A172 (cell line): ENCODE measurements at regions not wholly inside any gene's neighbourhood (a gene's known extent, or its start where the extent isn't known, plus 50 kb on each side); places are given as distances from the start of the nearest gene placed in this dataset.
"Not testable (repeated sequence)": the region's sequence is repeated elsewhere in the genome, so short reads cannot be mapped to it uniquely, and the experiment has no call there.

Experiments used
- DNase-seq: peaks from one replicate; pipeline ENCODE4 v3.0.0-alpha.2; 2015; ENCODE audit warnings: low spot score

GRCh38 chr6:90463359-90463758 is 123.5 kb downstream of the MAP3K7 start:
- DNase-seq, result no peak

DNA sequence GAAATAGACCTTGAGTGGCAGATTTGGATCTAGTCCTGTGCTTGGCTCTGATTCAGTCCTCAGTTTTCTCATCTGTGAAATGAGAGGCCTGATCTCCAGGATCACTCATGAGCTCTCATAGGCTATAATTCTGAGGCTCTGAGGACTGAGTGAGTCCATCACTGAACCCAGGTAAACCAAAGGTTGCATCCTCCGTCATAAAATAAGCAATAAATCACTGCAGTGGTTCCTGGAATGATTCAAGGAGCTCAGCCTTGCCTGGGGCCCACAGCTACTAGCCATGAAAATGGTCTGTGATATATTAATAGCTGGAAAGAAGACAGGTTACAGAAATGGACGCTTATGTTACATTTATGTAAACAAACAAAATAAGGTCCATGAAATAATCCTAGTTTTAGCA is 124.8 kb downstream of the MAP3K7 start:
- no peak for DNase-seq

GRCh38 chr6:90461383-90461782 is 125.5 kb downstream of the MAP3K7 start:
- DNase-seq, result no peak

GRCh38 chr6:90460051-90460450 is 126.8 kb downstream of the MAP3K7 start:
- no peak for DNase-seq

DNA sequence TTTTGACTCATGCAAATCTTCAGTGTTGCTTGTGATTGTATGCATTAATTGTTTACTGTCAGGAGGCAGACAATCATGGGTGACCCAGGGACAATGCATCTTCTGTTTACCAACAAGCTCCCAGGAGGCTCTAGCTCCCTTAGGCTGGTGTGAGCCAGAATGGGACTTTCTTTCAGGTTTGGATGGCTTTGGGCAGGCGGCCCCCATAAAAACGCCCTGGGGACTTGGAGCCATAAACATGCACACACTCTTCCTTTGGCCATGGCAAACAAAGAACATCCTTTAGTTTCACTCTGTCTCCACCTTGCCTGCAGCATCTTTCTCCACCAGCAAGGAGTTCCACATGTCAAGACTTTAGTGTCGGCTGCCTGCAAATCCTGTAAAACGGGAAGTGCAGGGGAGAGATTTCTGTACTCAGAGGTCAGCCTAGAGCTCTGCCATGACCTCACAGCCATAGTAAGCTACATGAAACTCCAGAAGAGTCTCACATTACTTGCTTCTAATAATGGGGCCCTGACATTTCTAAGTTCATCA is 127.6 kb downstream of the MAP3K7 start:
- DNase-seq, result no peak

GRCh38 chr6:90458353-90459224 is 128.3 kb downstream of the MAP3K7 start:
- no peak for DNase-seq

DNA sequence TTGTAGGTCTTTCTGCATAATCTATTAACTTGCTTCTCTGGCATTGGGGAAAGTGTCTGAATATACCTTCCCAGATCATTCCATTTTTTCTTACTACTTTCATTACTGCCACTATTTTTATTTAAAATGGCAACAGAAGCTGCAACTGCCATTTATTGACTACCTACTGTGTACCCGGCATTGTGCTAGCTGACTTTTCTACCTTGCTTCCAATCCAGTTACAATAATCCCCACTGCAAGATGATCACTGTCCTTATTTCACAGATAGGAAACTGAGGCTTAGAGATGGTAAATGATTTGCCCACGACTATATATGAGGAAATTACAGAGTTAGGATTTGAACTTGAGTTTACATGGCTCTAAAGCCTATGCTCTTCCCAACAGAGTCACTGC is 129.0 kb downstream of the MAP3K7 start:
- no peak for DNase-seq

DNA sequence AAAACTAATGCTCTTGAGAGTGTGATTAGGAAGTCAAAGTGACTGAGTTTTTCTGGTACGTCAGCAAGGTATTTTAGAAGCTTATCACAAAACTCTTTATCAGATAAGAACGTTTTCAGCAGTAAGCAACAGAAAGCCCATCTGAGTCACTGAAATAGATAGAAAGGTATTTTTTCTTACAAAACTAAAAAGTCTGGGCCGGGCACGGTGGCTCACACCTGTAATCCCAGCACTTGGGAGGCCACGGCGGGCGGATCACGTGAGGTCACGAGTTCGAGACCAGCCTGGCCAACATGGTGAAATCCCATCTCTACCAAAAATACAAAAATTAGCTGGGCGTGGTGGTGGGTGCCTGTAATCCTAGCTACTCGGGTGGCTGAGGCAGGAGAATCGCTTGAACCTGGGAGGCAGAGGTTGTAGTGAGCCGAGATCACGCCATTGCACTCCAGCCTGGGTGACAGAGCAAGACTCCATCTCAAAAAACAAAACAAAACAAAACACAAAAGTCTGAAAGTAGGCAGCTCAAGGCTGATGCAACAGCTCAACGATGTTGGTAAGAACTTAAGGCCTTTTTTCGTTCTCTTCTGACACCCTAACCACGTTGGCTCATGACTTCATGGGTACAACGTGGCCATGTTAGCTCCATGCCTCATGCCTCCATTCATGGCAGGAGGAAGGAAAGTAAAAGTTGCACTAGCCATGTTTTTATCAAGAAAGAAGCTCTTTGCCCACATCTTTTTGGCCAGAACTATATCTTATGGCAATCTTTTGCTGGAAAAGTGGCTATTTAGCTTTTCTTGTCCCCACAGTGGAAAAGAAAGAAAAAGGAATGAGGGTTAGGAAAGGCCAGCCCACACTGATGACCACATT is 129.6 kb downstream of the MAP3K7 start:
- not testable (repeated sequence) for DNase-seq

DNA sequence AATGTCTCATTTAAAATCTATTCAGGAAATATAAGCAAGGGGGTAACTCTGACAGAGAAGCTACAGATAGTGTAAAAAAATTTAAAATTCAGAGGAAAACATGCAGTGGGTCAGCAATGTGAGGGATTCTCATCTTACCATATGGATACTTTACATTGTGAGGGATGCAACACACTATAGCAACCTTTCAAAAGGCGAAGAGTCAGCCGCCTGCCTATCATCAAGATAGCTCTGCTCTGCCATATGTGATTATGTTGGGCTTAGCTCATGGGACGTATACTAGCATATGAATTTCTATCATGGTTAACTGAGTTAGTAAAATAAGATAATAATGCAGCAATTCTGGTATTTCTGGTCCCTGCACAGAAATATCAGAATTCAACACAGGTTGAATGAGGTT is 130.9 kb downstream of the MAP3K7 start:
- no peak for DNase-seq

GRCh38 chr6:90454836-90455427 is 131.9 kb downstream of the MAP3K7 start:
- DNase-seq, result no peak

DNA sequence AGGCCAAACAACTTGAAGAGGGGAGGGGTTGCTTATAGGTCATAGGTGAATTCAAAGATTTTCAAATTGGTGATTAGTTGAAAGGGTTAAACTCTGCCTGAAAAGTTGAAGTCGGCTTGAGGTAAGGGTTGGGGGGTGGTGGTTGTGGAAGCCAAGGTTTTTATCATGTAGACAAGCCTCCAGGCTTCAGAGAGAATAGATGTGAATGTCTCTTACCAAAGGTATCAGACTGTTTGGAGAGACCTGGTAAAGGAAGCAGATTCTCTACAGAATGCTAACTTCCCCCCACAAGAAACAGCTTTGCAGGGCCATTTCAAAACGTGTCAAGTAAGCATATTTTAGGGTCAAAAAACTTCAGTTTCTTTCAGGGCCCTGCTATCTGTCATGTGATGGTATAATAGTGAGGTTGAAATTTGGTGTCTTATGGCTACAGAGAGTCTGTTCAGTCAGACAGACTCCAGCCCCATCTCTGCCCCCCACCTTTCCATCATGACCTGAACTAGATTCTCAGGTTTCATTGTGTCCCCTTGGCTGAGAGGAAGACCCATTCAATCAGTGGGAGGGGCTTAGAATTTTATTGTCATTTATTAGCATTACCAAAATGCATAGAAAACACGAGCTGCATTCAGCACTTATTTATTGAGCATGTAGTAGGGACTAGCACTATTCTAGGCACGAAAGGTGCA is 136.5 kb downstream of the MAP3K7 start:
- DNase-seq, result no peak

GRCh38 chr6:90449311-90449710 is 137.6 kb downstream of the MAP3K7 start:
- DNase-seq, result no peak

DNA sequence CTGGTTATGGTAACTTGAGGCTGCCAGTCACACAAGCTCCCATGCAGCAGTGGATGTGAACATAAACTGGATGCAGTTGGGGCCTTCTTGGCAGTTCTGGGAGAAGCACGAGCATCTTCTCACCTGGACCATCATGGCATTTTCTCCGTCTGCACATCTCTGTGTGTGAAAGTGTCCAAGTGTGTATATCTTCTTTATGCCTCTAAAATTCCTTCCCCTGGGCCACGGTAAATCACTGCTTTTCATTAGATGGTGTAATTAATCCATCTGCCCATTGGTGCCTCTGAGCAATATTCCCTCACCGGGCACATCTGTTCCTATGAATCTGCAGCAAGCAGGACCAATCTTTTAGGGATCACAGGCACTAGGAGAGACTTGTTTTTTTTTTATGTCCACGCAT is 138.0 kb downstream of the MAP3K7 start:
- DNase-seq, result no peak

GRCh38 chr6:90446164-90446563 is 140.7 kb downstream of the MAP3K7 start:
- no peak for DNase-seq

- no peak for DNase-seq
Measured at GRCh38 chr6:90445533-90446108, 141.3 kb downstream of the MAP3K7 start.

GRCh38 chr6:90444160-90444714 is 142.6 kb downstream of the MAP3K7 start:
- no peak for DNase-seq

- no peak for DNase-seq
Measured at GRCh38 chr6:90442366-90442765, 144.5 kb downstream of the MAP3K7 start.

- DNase-seq, result no peak
Measured at GRCh38 chr6:90440586-90441283, 144.1 kb upstream of the BACH2 start.

GRCh38 chr6:90439586-90439985 is 142.9 kb upstream of the BACH2 start:
- no peak for DNase-seq

DNA sequence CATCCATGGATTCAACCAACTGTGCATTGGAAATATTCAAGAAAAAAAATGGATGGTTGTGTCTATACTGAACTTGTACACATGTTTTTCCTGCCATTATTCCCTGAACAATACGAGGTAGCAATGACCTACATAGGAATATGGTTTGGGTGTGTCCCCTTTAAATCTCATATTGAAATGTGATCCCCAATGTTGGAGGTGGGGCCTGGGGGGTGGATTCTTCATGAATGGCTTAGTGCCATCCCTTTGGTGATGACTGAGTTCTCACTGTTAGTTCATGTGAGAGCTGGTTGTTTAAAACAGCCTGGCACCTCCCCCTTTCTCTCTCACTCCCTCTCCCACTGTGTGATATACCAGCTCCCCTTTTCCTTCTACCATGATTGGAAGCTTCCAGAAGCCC is 139.8 kb upstream of the BACH2 start:
- DNase-seq, result no peak
